ENCODE measurements at regions not wholly inside any gene's neighbourhood (a gene's known extent, or its start where the extent isn't known, plus 50 kb on each side); places are given as distances from the start of the nearest gene placed in this dataset.
"Not testable (repeated sequence)": the region's sequence is repeated elsewhere in the genome, so short reads cannot be mapped to it uniquely, and the experiment has no call there.

DNA sequence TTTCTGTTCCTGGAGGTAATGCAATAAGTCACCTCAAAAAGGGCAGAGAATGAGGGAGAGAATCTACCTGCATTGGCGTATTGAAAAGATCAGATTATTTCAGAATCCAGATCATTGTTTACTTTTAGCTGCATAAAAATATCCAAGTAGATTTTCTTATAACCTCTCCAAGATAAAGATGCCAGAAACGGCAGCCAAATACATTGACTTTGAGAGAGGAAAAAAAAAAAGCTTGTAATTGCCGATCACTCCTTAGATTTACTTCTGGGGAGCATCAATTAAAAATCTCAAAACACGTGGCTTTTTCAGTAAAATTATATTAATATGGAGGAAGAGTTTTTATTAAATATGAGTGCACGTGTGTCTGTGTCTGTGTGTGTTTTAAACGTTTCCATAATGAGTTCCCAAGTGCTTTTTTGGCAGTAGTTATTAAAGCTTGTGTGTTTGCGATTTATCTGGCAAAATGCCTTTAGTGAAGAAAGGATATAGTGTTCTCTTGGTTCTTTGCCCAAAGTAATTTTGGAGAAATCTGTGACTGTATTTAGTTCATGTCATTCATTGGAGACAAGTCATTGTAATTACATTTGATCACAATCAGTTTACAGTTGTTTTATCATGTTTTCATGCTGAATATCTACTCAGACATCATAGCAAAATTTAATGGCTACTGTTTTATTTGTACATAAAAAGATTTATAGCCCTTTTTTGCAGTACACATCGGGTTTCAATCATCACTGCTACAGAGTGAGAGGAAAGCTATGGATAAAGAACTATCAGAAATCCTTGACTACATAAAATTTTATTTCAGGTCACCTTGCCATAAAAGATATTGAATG is 176.1 kb downstream of the TM9SF2 start:
- DNase-seq (ENCODE audit: low read depth in 3 of 3, low spot score in 1 of 3), result no peak

DNA sequence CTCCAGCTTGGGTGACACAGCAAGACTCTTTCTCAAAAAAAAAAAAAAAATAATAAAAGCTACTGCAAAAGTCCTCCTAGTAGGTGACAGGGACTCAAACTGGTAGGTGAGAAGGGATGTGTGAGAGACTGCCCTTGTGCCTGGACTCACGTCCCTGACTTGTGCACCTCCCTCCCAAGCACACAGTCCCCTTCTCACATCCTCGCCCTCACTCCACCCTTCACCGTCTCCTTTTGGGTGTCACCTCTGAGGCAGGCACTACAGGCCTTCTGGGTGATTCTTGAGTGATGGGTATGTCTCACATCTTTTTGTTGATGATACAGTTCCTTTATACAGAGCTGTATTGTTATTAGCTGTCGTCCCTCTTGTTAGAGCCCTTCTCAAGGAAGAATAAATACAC is 170.5 kb downstream of the TM9SF2 start:
- DNase-seq (ENCODE audit: low read depth in 3 of 3, low spot score in 1 of 3), result no peak

DNA sequence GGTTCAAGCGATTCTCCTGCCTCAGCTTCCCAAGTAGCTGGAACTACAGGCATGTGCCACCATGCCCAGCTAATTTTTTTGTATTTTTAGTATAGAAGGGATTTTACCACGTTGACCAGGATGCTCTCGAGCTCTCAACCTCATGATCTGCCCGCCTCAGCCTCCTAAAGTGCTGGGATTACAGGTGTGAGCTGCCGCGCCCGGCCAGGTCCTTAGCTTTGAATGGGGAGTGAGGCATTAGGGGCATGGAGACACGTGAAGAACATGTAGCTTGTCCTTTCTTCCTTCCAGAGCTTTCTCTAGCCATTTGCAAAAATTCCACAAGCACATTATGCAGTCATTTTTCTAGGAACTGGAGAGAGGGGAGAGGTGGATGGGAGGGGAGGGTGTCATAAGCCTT is 167.8 kb downstream of the TM9SF2 start:
- DNase-seq (ENCODE audit: low read depth in 3 of 3, low spot score in 1 of 3), result not testable (repeated sequence)

DNA sequence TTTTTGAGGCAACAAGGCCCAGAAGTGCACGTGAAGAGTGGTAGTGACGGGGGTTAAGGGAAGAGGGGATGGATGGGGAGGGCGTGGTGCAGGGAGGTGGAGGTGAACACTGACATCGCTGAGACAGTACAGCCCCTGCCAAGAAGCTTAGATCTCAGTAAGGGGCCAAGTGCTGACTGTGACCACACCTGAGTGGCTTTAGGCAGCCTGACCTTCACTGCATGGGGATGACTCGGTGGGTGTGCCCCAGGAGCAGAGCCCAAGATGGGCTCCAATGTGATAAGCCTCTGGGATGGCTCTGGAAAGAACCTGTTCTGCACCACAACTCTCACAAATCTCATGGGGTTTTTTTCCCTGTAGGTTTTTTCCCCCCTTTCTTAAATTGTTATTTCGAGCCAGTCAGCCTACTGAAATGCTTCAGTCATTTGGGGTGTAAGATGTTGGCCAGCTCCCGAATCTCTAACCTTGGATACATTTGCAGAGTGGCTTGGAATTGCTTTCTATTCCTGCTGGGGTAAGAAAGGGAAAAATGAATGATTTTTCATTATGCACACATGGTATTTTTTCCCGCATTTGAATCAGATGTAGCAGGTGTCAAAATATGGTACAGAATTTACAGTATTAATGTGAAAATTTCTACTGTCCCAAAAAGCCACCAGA is 165.0 kb downstream of the TM9SF2 start:
- DNase-seq (ENCODE audit: low read depth in 3 of 3, low spot score in 1 of 3), result no peak

DNA sequence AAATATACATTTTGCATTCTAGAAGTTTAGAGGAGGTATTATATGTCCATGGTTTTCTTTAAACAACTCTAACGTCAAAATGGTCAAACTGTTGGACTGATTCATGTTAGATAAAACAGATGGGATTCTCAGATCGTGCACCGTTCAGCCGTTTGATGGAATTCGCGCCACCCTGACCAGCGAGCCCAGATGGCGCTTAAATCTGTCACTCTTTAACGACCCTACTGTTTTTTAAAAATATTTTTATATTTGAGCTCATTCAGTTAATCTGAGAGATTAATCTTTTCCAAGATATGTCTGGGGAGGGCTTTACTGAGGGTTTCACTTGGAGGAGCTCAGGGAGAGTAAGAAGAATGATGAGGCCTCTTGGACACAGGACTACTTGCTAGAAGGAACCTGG is 164.4 kb downstream of the TM9SF2 start:
- DNase-seq (ENCODE audit: low read depth in 3 of 3, low spot score in 1 of 3), result no peak

DNA sequence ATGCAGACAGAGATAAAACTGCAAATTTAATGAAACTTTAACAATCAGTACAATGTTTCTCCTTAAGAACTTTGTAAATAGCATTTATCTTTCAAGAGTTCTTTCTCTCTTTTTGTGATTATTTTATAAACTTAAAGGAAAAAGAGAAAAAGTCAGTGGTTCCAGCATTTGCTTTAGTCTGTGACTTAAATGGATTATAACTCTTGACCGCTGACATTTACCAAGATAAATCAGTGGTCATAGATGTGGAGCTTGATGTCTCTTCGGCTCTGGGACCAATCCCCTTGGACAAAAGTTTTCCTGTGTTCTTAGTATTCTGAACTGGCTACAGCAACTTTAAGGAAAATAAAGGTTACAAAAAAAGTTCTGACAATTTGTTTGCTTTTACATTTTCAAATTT is 162.6 kb downstream of the TM9SF2 start:
- no peak for DNase-seq (ENCODE audit: low read depth in 3 of 3, low spot score in 1 of 3)

DNA sequence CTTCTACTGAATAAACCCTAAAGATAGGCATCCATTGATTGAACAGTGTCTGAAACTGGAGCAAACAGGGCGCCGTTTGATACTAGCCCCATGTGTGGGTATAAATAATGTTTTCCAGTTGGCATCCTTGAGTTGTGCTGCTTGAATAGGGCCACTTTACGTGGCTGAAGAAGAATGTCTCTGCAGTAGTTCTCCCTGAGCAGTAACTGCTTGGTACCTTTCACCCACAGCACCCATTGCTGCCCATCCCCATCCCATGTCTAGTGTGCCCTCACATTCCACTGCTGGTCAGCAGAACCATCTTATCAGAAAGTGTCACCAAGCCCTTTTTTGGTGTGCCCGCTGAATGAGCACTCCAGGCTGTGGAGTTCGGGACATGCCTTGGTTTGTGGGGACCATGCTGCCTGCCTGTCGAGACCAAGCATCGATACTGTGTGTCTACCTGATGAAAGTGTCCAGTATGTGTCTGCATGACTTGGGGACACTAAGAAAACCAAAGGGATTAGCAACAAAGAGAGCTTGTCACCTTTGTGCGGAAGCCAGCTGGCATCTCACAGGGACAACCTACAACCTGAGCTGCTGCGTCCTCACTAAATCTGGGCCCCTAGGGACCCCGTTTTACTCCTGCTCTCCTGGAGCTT is 162.0 kb downstream of the TM9SF2 start:
- DNase-seq (ENCODE audit: low read depth in 3 of 3, low spot score in 1 of 3), result no peak

DNA sequence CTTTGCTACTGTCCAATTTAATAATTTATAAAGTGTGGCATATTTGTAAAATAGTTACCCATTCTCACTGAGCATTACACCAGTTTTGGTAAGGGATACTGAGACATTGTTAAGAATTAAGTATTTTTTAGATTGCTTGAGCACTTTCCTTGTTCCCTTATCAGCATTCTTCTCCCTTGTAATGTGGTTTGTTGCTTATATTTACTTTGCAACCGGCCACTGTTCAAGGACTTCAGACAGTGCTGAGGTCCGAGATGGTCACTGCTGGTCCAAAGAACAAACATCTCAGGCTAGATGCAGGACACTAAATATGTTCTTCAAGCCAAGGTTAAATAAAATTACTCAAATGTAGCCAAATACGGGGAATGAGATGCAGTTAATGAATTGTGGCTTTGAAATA is 161.4 kb downstream of the TM9SF2 start:
- no peak for DNase-seq (ENCODE audit: low read depth in 3 of 3, low spot score in 1 of 3)

DNA sequence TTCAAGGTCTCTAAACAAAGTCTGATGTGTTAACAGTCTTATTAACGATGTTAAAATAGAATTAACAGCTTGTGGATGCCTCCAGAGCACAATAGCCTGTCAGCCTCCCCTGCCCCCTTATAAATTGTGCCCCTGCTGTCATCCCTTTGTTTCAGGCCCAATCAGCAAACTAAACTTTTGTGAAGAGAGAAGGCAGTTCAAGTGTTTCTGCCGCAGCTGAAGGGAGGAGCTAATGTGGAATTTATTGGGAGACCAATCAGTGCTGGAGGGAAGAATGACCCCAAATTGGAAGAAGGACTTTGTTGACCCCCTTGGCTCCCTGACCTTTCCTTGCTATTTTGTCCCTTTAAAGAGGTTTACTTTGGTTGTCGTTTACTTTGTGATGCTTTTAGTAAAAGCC is 160.5 kb downstream of the TM9SF2 start:
- no peak for DNase-seq (ENCODE audit: low read depth in 3 of 3, low spot score in 1 of 3)

DNA sequence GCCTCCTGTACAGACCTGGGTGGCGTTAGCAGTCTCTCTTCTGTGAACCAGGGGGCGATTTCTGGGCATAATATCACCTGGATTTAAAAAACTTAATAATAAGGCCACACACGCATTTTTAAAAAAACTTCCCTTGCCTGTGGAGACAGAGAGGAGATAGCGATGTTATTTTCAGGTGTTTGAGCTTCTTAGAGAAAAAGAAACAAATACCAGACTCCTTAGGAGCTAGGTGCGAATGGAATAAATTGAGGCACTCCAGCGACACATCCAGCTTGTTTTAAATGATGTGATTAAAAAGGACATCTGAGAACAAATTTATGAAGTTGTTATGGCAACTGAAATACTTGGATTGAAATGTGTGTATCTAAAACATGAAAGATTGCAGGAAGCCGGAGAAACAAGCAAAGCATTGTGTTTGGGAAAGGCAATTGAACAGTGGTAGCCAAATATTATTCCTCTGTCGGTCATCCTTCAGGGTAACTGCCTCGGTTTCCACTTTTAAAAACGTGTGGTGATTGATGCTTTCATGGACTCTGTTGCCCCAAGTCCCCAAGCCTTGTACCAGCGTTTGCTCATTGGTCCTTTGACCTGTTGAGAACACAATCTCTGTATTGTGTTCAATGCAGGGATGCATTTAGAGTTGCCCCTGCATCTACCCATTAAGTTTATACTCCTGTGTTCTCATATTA is 158.7 kb downstream of the TM9SF2 start:
- DNase-seq (ENCODE audit: low read depth in 3 of 3, low spot score in 1 of 3), result no peak

DNA sequence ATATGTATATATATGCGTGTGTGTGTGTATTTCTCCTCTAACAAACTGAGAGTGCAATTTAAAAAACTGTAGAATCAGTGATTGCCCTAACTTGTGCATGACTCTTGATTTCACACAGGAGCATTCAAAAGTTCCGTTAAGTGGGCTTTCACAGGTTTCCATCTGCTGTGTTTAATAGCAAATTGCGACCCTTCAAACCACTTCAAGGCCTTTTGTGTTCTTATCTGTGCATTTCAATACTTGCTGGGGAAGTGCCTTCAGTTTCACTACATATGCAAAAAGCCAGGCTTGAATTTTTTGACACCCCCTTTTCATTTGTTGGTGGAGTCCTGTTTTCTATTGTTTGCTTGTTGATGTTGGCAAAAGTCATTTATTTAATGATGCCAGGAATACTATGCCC is 158.0 kb downstream of the TM9SF2 start:
- DNase-seq (ENCODE audit: low read depth in 3 of 3, low spot score in 1 of 3), result no peak

DNA sequence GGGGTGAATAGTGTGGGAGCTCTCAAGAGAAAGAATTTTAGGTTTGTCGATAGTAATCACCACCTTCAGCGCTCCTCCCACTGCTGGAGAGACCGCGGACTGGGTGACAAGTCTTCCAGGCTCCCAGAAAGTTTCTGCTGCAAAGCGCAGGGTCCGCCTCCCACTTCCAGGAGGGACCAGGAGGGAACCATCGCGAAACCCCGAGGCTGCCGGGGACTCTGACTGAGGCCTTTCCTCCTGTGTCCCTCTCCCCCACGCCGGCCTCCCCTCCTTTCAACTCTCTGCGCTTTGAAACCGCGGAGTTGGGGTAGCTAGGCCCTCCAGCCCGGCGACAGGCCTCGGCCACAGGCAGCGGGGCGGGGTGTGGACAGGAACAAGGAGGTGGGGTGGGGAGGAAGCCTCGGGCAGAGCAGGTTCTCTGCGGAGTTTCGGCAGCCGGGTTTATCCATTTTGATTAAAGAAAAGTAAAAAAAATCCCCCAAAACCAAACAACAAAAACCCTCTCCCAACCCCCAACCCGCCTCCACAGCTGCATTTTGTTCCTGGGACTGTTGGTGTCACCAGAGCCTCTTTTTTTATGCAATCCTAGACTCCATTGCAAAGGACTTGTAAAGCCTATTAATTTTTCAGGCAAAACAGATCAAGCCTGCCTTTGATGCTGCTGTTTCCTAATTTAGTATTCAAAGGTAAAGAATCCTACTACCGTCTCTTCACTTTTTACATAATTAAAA is 157.2 kb downstream of the TM9SF2 start:
- peak; percentile 18 to 32 (median 19) for DNase-seq (ENCODE audit: low read depth in 3 of 3, low spot score in 1 of 3)

DNA sequence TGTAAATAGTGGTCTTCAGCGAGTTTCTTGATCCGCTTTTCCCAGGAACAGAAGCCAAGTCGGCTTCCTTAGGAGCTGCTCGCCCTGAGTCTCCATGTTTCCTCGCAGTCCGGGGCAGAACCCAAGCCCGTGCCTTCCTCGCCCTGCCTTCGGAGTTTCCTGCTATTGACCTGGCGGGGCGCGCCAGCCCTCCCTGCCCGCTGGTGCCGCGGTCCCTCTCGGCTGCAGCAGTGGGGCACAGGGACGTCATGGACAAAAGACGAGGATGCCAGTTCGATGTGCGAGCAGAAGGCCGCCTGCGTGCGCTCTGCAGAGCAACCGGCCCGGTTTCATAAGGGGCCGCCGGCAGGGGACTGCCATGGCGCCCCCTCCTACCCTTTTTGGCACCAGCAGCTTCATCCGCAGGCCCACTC is 156.6 kb downstream of the TM9SF2 start:
- peak in 1 of 3 donors; percentile 12 for DNase-seq (ENCODE audit: low read depth in 3 of 3, low spot score in 1 of 3)

DNA sequence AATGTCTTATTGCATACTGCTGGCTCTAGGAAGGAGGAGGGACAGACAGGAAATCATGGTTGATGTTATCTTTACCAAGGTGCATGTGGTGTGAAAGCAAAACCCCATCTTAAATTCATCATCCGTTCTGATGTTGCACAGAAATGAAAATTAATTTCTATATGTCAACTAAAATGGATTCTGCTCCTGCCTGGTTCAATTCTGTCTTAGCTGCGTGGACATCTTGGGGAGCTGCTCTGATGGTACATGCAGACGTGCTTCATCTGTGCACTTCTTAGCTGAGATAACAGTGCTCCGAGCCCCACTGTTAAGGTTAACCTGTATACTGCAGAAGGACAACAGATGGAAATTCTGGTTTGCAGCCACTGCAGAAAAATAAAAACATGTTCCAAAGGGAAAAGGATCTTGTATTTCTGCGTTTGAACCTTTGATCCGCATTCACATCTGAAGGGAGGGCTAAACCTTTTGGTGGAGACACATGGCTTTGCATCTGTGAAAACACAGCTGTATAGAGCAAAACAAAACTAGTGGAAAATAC is 155.6 kb downstream of the TM9SF2 start:
- no peak for DNase-seq (ENCODE audit: low read depth in 3 of 3, low spot score in 1 of 3)

DNA sequence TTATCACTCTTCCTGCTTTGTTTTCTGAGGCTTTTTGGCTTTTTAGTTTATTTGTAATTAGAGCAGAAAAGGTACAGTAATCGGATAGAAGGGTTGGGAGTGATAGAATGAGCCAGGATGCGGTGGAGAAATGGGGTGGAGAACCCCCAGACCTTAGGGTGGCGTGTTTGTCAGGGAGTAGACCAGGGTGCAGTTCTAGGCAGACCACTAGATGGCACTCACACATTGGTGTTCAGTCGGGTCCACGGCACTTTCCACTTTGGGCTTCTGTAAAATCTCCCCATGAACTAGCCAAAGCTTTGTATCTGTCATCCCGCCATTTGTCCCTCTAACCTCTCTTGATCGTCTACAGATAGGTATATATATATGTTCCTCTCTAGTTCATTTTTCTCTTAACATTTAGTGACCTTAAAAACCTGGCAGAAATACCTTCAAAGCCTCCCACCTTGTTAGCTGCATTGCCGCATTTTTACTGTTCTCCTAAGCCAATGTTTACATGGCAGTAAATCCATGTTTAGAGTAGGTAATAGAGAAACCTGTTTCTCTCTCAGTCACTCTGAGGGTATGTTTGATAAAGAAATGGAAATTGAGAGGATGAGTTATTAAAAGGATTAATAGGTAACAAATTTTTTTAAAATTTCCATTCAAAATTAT is 154.9 kb downstream of the TM9SF2 start:
- peak; percentile 54 to 70 (median 65) for DNase-seq (ENCODE audit: low read depth in 3 of 3, low spot score in 1 of 3)

DNA sequence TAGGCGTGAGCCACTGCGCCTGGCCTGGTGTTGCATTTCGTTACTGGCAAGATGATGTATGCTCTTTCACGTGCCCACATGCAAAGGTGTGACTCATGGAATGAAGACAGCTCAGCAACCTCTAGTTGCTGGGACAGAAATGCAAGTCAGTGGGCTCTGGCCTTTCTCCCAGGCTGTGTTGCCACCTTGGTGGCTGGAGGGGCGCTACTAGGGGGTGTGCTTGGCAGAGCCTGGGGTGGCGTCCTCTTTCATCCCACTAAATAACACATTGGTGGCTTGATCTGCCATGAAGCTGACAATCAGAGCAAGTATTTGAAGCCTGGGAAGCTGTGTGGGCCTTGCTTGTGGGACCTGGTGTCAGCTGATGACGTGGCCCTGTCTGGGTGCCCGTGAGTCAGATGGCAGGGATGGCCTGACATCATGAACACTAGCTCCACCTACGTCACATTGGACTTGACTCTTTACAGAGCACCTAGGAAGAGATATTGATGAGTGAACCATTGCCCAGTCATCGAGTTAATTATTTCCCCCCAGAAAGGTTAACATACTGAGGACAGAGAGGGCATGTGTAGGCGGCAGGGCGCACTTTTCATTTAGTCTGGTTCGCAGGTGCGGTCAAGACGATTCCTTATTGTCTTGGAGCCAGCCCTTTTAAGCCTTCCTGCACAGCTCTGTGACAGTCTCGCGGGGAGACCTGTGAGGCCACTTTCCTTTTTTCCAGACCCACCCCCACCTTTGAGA is 154.2 kb downstream of the TM9SF2 start:
- DNase-seq (ENCODE audit: low read depth in 3 of 3, low spot score in 1 of 3), result no peak

DNA sequence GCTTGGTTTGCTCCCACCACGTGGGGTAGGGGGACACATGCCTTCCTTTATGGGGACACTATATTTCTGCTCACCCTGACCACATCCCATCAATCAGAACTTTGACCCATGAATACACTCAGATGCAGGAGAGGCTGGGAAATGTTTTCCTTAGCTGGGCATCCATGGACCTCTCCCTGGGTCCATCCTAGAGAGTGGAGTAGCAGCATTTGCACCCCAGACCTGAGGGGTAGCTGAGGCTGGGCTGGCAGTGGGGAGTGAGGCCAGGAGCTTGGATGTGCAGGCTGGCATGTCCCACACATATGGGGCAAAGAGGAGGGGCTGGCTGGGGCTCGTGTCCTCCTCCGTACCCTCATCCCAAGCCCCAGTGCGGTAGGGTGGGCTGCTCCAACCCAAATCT is 152.8 kb downstream of the TM9SF2 start:
- no peak for DNase-seq (ENCODE audit: low read depth in 3 of 3, low spot score in 1 of 3)

DNA sequence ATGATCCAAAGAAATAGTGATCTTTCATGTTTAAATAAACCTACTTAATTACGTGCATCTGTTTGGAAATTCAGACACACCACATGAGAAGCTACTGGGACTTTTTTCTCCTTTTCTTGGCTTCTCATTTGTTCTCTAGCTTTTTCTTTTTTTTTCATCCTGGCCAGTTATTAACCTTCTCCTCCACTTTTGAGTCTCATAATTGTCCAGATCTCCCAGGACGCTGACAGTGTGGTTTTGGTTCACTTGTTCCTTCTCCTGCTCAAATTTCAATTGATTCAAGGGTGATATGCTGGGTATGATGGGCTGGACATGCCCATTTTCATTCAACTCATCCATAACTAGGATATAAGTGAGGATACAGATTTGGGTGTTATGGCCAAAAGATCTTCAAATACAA is 152.3 kb downstream of the TM9SF2 start:
- DNase-seq (ENCODE audit: low read depth in 3 of 3, low spot score in 1 of 3), result no peak

DNA sequence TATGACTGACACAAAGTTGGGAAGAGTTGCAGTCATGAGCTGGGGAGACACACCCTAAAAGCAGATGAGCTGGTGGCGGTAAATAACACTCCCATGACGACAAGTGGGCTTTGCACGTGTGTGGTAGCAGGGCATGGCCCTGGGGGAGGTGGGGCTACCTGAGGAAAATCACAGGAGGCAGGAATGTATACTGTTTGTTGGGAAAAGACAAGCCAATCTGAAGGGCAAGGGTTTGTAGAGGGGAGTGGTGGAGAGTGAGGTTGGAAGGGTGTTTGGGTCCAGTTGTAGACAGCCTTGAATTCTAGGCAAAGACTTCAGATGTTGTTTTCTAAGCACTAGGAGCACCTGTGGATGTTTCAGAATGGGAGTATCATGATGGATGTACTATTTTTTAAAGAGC is 151.6 kb downstream of the TM9SF2 start:
- DNase-seq (ENCODE audit: low read depth in 3 of 3, low spot score in 1 of 3), result no peak

DNA sequence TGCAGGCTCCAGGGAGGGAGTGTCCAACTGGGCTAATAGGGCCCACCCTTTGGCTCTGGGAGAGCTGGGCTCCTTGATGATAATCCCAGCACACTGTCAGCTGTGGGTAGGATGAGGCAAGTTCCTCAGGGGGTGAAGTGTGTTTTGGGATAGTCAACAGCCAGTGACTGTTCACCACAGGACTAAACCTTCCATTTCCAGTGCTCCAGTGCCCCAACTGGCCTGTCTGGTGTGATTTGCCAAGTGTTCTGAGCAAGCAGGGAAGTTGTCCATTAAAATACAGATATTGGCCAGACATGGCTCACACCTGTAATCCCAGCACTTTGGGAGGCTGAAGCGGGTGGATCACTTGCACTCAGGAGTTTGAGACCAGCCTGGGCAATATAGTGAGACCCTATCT is 150.9 kb downstream of the TM9SF2 start:
- DNase-seq (ENCODE audit: low read depth in 3 of 3, low spot score in 1 of 3), result no peak
